ENCODE measurements at regions not wholly inside any gene's neighbourhood (a gene's known extent, or its start where the extent isn't known, plus 50 kb on each side); places are given as distances from the start of the nearest gene placed in this dataset.

DNA sequence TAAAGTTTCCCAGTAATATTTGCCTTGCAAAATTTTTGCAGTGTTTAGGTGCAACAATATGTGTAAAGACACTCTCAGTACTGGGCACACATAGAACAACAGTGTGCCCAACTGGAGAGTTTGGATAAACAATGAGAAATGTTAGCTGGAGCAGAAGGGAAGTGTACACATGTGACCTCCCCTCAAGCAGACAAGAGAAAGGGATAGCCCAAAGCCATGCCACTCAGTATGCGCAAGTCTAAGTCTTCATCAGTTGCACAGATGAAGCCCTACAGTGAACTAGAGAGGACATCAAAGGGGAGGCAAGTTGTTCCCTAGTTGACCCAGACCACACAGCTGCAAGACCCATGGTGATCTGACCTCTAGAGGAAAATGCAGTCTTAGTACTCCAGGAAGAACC is 97.9 kb upstream of the CDH11 start:
- DNase-seq = no peak

DNA sequence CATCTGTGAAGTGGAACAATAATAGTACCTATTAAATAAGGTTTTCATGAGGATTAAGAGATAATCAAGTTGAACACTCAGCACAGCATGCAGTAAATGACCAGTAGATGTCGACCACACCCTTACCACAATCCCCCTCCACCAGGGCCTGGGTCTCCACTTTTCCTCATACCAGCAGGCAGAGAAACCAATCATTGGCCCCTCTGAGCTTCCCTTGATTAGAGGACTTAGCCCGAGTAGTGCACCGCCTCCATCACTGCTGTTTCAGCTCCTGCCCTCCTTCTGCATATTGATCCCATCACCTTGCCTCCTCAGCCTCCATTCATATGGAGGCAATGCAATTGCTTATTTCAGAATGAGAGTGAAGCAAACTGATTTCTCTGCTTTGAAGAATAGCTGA is 96.5 kb upstream of the CDH11 start:
- no peak for DNase-seq

DNA sequence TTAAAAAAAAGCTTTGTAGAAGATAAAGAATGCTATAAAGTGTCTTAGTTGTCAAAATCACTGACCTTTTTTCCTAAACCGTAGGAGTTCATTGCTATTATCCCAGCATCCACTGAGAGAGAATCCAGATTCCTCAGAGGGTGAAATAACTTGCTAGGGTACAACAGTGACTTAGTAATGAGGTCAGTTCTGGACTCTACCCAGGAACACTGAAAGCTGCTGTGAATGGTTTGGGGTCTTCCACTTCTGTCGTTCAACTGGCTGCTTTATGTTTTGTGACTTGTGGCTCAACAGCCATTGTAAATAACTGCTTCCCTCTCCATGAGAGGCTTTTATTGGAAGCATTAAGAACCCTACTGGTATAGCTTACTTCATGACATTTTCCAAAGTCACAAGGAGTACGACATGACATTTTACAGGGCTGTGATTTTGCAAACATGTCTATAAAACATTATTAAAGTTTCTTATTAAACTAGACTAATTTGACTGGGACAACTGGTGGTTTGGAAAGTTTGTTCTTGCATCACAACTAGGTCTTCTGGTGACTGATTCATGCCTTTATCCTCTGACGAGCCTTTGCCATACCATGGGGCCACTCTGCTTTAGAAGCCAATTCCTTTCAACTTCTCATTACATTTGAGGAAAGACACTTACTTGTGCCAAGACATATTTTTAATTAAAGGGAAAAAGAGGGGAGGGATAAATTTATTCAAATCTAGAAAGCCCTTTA is 92.2 kb upstream of the CDH11 start:
- no peak for DNase-seq

DNA sequence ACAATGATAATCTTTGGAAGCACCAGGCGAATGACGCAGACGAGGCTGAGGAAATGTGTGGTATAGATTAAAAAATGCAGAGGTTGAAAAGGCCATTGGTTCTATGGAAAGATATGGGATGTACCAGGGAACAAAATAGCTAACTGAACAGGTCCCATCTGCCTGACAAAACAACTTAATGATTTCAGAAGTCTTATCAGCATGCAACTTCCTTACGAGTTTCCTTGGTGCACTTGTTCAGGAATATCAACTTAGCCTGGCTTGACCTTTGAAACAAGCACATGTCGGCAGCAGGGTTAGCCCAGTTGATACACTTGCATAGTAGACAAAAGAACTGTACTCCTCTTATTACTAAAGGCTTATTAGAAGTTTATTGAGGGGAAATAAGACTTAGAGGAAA is 90.9 kb upstream of the CDH11 start:
- no peak for DNase-seq

- no peak for DNase-seq
Observed at GRCh38 chr16:65212240-65212639, 90.4 kb upstream of the CDH11 start.

- DNase-seq = no peak
Observed at GRCh38 chr16:65202461-65202860, 80.6 kb upstream of the CDH11 start.

- DNase-seq = no peak
Observed at GRCh38 chr16:65201511-65201910, 79.6 kb upstream of the CDH11 start.

DNA sequence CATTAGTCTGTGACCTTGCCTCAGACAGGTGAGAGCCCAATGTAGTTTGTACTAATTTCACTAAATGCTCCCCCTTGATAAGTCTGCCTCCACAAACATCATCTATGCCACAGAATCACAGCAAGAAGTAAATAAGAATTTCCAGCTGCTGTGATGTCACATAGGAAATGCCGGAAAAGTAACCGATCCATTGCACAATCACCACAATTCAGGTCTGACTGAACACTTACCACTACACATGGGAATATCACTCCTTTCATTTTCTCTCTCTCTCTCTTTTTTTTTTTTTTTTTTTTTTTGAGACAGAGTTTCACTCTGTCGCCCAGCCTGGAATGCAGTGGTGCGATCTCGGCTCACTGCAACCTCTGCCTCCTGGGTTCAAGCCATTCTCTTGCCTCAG is 79.0 kb upstream of the CDH11 start:
- no peak for DNase-seq

- no peak for DNase-seq
Observed at GRCh38 chr16:65200156-65200773, 78.4 kb upstream of the CDH11 start.

GRCh38 chr16:65196420-65197075 is 74.7 kb upstream of the CDH11 start:
- DNase-seq = no peak

GRCh38 chr16:65195998-65196397 is 74.1 kb upstream of the CDH11 start:
- no peak for DNase-seq

GRCh38 chr16:65185241-65185778 is 63.4 kb upstream of the CDH11 start:
- no peak for DNase-seq

DNA sequence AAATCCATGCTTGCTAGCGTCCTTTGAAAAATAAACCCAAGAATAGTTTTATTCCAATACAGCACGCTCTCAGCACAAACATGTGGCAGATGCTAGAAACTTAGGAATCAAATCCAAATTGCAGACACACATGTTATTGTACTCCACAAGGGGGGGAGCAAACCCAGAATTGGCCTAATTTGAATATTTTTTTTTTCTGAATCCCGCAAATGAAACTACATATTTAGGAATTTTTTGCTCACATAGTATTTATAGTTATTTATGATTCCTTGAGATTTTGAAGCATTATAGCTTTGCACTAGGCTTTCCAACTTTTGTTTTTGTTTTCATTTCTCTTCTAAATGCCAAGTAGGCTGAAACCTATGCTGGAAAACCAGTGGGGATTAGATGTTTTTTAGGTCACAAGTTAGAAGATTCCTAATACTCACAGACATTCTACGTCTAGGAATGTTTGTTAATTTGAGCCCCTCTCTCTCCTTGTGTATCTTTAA is 59.3 kb upstream of the CDH11 start:
- no peak for DNase-seq

DNA sequence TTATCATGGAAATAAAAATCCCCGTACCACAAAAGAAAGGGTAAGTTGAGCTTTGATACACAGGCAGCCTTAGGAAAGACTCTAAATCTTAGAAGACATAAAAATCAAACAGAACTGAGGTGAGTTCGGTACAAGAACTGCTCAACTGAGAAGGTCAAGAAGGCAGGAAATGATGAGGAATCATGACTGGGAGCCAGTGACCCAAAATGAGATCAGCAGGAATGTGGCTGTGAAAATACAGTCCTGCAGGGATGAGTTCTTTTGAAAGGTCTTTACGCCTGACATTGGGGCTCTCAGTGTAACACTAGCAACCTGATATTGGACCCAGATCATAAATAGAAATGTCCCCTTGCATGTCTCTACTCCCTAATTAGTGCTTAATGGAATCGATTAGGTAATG is 56.3 kb upstream of the CDH11 start:
- no peak for DNase-seq

GRCh38 chr16:65176603-65177002 is 54.7 kb upstream of the CDH11 start:
- no peak for DNase-seq

DNA sequence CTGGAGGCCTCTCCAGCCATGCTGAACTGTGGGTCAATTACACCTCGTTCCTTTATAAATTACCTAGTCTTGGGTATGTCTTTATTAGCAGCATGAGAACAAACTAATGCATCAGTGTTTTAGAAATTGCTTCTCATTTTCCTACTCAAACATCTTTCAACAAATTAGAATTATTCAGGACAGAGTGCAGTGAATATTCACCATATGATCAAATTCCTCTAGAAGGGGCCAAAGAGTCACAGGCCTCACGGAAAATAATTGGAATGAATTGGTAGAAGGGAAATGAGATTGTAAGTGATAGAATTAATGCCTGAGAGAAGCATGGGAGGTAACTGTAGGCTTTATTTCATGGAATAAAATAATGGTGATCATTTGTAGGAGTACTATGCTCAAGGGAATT is 50.5 kb upstream of the CDH11 start:
- no peak for DNase-seq
